ENCODE measurements at regions not wholly inside any gene's neighbourhood (a gene's known extent, or its start where the extent isn't known, plus 50 kb on each side); places are given as distances from the start of the nearest gene placed in this dataset.
"Not testable (repeated sequence)": the region's sequence is repeated elsewhere in the genome, so short reads cannot be mapped to it uniquely, and the experiment has no call there.

DNA sequence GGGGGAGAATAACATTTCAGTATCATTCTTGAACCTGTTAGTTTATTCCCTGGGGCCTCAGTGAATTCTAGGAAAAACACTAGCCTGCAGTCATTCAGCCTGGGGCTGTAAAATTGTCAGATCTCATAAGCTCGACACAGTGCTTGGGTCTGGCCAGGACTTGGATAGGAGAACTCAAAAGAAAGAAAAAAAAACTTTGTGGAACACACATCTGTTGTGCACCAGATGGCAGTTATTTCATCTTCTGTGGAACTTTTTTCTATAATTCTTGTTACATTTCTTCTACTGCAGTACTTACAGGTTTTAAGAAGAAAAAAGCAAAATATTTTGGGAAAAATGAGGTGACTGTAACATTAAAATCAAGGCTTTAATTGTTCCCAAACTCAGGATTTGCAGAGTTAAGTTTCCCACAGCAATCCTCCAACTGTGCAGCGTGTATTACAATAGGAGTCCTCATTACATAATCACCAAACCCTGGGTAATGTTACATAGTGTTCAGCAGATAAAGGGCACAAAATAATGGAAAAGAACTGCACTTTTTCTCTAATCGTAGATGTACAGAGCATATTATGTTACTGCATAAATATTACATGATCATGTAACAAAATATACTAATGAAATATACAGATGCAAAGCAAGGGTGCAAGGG is 531.1 kb upstream of the CITED2 start:
- DNase-seq (ENCODE audit: insufficient read length, low spot score) (no peak), FAIRE-seq (peak; percentile 73)

DNA sequence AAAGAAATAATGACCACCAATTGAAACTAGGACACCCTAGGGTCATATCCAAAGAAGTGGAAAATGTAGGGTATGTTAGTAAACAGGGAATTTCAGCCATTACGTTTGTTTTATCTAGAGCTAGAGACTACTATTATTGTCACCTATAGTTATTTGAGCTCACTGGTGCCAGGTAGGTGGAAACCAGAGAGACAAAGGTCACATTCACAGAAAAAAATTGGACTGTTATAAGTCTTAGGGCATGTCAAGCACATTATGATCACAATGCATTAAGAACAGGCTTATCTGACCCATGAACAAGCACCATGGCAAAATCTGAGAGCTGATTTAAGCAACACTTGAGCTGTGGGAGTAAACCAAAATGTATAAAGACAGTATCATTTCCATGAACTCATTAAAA is 530.1 kb upstream of the CITED2 start:
- no peak for FAIRE-seq
- DNase-seq (ENCODE audit: insufficient read length, low spot score): no peak

DNA sequence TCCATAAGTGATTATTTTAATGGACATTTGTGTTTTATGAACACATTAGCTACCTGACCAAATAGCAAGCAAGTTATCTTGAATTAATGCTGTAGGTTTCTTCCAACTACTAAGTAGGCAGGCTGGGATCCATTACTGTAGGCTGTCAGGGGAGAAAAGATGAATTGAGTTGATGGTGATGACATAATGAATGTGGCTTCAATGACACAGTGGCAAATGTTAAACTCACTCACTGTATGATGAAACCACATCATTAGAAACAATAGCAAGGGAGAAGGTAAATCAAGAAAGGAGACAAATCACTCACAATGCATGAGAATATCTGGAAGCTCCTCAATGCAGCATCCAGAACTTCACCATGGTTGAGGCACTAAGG is 529.7 kb upstream of the CITED2 start:
- FAIRE-seq (no peak), DNase-seq (ENCODE audit: insufficient read length, low spot score) (no peak)

DNA sequence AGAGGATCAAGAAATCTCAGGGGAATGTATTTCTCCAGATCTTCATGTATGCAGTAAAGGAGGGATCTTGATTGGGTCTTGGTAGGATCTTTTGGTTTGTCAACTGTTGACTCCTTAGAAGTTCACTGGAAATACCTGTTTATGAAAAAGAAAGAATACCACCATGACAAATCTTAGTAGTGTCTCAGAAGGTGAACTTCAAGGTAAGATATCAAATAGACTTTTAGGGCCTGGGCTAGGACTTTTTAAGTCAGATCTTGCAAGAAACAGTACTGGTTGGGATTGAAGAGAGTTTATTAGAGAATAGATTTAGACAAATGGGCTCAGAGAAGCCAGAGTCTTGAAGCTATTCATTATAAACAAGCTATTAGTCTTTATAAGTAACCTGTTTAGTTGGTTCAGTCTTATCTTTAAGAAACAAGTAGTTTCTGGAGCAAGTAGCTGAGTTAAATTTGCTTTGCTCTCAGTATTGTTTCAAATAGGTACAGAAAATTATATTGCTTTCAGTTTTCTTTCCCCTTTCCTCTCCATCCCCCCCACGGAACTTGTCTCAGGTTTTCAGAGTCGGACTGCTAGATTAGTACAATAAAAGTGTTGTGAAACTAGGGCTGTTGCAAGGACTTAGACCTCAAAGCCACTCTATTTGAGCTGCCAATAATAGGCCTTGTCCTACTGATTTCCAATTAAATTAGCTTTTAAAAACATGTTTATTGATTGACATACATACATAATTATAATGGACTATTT is 529.1 kb upstream of the CITED2 start:
- DNase-seq (ENCODE audit: insufficient read length, low spot score) (peak; percentile 26), FAIRE-seq (peak; percentile 95)

DNA sequence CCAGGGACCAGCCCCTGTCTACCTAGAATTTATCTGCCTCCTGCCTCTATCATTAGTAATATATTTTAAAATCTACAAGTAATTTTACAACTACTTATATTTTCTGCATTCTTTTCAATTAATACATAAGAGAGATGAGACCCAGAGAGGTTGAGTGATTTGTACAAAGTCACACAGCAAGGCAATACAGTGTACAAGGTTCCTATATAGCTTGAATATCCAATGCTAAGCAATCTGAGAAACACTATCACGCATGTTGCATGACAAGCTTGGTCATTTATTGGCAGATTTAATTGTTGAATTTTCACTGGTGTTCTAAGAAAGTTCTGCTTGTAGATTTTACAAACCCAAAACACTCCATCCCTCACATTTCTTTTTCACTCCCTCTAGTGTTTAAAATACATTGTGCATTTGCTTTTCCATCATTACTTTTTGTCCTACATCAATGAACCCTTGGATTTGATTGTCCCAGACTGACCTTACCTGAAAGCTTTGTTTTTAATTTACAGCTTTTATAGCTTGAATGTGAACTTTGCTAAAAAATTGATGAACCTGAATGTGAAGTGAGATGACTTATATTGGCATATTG is 520.9 kb upstream of the CITED2 start:
- no peak for DNase-seq (ENCODE audit: insufficient read length, low spot score)
- no peak for FAIRE-seq

DNA sequence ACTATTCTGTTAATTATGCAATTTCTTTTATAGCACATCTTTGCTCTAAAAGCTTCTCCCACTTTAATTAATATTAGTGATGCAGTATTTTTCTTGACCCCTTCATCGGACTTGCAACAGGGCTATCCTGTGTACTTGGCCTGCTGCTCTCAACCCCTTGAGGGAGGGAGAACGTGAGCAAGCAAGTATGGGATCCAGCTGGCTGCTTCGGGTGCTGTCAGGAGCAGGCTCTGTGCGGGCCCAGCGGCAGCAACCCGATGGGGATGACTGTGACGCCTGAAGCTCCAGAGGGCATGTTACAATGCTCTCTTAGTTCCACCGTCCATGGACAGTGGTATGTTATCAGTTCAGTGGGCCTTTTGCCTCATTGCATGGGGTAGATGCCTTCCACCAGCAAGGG is 519.8 kb upstream of the CITED2 start:
- DNase-seq (ENCODE audit: insufficient read length, low spot score) (no peak), FAIRE-seq (no peak)

DNA sequence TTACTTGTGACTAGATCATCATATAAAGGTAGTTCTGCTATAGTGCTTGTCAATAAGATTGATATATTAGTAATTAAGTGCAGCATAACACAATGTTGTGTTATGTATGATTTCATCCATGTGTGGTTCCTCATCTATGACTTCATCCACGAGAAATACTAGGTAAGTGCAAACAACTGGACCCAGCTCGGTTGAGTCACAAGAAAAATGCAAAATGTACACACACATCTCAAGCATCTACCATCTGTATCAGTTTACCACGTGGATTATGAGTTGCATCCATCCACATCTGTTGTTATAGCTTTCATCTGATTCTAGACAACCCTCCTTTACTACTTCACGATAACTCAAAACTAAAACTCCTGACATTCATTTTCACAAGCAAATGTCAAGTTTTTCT is 517.0 kb upstream of the CITED2 start:
- FAIRE-seq (no peak), DNase-seq (ENCODE audit: insufficient read length, low spot score) (no peak)

DNA sequence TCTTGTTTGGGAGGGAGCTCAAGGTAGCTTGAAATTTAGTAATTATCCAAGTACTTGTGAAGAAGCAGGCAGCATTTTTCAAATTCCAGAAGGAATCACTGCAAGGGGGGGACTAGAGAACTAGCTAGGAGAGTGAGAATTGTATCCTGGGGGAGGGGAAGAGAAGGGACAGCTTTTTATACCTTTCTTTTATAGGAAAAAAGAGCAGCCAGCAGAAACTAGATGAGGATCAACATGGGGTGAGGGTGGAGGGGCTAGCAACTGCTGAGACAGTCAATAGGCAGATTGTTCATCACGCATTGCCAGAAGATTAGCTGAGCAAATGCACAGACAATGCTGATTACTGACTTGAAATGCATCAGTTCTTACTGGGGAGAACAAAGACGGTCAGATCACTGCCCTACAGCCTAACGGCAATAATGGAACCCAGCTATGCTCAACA is 514.3 kb upstream of the CITED2 start:
- no peak for DNase-seq (ENCODE audit: insufficient read length, low spot score)
- no peak for FAIRE-seq

DNA sequence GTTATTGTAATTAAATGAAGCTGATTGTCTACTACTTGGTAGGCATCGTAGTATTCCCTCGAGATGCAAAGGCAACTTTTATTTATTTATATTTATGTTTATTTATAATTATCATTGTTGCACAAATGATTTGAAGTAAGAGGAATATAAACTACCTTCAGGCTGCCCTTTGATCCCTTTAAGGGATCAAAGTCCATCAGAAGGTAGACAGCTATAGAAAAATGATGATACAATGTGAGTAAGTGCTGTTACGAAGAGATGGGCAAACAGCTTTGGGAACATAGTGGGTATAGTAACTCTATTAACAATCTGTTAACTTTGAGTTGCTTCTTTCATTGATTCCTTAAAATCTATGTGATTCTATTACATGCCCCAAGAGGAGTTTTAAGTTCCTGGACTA is 512.8 kb upstream of the CITED2 start:
- FAIRE-seq: no peak
- no peak for DNase-seq (ENCODE audit: insufficient read length, low spot score)

DNA sequence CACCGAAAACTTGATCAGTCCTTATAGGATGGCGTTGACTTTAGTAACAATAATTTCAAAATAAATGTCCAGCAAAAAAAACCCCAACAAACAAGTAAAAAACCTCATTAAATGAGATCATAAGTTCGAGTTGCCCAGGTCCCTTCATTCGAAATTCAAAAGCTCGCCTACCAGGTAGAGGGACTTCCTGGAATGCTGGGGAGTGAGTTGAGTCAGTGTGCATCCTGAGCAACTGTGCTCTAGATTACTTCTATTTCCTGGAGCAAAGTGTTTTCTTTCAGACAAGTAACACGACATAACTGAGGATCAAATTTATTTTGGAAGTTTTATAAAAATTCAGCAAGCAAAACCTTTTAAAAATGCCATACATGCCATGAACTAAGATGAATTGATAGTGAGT is 511.9 kb upstream of the CITED2 start:
- DNase-seq (ENCODE audit: insufficient read length, low spot score) (no peak), FAIRE-seq (no peak)

DNA sequence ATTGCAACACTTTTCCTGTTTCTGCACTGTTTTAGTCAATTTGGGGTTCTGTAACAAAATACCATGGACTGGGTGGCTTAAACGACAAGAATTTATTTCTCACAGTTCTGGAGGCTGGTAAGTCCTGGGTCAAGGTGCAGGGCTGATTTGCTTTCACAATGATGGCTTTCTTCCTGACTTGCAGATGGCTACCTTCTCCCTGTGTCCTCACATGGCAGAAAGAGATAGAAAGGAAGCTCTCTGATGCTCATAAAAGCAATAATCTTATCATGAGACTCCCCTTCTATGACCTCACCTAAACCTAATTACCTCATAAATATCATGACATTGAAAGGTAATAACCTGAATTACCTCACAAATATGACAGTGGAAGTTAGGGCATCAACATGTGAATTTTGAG is 511.5 kb upstream of the CITED2 start:
- DNase-seq (ENCODE audit: insufficient read length, low spot score) (no peak), FAIRE-seq (no peak)

DNA sequence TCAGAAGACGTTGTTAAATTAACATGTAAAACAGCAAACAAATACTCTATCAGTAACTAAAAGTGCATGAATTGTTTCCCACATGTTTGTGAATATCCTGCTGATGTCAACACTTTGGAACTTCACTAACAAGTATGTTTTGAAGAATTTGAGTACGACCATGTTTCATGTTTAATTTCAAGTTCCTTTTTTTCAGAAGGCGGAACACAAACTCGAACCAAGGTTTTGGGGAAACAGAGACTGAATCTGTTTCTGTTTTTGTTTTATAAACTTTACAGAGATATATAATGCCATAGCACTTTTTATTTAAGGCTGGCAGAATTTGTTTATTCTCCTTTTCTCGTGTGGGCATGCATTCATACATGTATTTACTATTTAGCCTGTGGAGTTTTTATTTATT is 509.3 kb upstream of the CITED2 start:
- FAIRE-seq: peak; percentile 63
- DNase-seq (ENCODE audit: insufficient read length, low spot score): no peak

DNA sequence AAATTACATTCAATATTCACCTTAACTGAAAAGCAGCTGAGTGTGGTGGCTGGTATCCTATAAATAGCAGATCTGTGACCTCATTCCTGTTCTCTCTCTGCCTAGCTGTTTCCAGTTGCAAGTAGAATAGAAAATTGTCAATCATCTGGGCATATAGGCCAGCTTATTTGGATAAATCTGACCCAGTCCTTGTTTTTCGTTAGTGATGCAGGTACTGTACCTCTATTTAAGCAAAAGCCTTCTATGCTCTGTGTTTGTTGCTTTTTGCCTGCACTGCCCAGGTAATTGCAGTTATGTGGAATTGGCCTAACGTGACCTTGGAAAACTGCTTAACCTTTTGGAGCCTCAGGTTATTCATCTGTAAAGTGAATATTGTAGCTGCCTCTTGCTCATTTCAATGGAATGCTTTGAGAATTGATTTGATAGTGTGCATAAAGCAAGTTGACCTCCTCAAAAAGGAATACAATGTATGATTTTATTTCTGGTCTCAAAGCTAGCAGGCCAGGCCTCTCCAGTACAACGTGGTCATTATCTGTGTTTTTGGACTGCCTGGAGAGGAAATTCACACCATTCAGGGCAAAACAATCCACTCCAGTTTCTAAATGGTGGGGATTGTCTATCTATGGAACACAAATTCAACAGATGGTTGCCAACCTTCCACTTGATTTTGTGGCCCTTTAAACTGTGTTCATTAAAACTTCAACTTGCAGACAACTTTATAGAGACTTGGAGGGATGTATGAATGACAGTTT is 508.7 kb upstream of the CITED2 start:
- FAIRE-seq (peak; percentile 71), DNase-seq (ENCODE audit: insufficient read length, low spot score) (no peak)

DNA sequence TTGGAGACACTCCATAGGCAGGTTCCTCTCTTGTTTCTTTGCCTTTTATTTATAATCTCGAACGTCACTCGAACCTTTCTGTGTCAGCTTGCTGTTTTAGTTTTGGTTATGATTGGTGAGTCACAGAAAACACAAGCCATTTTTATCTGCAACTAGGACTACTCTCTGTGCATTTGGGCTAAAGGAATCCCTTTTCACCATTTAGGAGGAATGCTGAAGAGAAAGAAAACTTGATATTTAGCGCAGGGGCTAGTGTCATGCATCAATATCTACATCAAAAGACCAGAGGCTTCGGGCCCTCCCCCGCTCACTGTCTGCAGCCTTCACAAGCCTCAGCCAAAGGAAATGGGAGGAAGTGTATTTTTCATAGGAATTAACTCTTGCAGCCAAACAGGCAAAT is 507.8 kb upstream of the CITED2 start:
- DNase-seq (ENCODE audit: insufficient read length, low spot score): no peak
- peak; percentile 45 for FAIRE-seq

DNA sequence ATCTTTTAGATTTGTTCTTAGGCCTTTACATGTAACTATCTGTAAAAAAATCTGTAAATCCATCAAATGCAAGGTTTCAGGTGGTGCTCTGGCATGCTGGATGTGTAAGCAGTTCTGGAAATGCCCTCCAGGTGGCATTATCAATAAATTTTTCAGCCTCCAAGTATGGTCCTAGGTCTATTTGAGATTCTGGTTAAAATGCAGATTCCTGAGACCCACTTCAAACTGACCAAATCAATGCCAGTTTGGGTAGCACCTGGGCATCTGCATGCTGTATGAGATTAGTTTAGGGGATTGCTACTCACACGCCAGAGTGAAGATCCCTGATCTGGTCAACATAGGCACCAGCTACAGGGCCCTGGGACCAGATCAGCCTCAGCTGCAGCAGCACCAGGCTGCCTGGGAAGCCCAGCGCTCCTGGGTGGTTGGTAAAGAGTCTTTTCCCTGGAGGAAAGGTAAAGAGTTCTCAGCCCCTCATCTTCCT is 507.3 kb upstream of the CITED2 start:
- peak; percentile 17 for DNase-seq (ENCODE audit: insufficient read length, low spot score)
- peak; percentile 57 for FAIRE-seq

DNA sequence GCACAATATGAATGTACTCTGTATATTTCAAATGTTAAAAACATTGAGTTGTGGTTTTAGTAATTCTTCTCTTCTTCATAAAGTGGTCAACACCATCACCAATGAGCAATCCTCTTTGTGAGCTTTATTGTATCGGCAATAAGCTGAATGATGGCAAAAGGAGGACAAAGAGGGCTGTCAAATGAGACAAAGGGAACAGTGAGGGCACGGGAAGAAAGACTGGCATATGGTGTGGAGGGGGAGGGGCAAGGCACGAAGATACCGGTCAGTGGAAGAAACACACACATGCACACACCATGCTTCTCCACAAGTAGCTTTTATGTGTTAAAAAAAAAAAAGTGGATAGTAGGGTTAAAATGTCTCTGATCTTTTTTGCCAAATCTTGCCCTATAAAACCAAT is 506.8 kb upstream of the CITED2 start:
- DNase-seq (ENCODE audit: insufficient read length, low spot score) (no peak), FAIRE-seq (no peak)

DNA sequence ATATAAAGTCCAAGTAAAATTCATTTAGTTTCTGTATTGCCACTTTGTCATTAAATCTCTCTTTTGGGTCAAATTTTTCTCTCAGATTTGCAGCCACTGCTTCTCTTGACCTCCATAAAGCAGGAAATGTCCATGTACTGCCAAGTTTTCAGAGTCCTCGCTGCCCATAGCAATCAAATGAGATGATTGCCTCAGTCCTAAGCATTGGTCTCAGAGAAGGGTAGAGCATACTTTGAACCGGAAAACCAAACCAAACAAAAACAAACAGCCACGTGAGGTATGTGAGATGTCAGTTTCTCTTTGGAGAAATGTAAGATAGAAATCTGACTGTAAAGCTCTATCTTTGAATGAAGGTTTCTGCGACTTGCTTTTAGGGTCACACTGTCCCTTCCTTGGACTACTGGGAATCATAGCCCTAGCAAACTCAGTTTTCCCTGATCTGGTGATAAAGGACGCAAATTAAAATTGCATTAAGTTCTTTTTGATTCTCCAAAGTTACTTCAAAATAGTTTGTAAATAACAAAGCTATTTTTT is 505.4 kb upstream of the CITED2 start:
- DNase-seq (ENCODE audit: insufficient read length, low spot score) (no peak), FAIRE-seq (no peak)

DNA sequence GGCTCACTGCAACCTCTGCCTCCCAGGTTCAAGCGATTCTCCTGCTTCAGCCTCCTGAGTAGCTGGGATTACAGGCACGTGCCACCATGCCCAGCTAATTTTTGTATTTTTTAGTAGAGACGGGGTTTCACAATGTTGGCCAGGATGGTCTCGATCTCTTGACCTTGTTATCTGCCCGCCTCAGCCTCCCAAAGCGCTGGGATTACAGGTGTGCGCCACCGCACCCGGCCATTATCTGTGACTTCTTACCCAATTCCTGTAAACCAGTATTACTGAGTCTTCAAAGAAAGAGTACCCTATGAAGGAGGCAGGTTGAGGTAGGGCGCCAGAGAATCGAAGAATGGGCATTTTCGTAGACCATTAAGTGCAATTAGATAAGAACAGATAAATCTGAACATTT is 504.8 kb upstream of the CITED2 start:
- not testable (repeated sequence) for DNase-seq (ENCODE audit: insufficient read length, low spot score); FAIRE-seq

DNA sequence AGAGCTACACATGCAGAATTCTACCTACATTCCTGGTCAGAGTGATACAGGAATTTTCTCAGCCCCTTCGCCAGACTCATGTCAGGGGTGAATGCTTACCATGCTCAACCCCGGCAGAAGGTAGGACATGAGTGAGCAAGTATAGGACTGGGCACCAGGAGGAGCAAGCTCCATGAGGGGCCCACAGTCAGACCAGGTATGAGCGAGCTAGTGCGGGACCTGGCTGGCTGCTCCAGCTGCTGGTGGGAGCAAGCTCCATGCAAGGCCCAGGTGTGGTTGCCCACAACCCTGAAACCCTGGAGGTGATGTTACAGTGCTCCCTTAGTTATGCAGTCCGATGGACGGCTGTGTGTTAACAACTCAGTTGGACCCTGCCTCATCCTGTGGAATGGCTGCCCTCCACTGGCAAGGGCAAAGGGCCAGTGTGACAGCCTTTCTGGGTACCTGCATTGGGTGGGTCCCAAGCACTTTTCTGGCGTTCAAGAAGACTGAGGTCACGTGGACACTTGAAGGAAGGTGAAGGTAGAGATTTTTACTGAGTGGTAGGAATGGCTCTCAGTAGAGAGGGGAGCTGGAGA is 503.5 kb upstream of the CITED2 start:
- DNase-seq (ENCODE audit: insufficient read length, low spot score): no peak
- FAIRE-seq: no peak

DNA sequence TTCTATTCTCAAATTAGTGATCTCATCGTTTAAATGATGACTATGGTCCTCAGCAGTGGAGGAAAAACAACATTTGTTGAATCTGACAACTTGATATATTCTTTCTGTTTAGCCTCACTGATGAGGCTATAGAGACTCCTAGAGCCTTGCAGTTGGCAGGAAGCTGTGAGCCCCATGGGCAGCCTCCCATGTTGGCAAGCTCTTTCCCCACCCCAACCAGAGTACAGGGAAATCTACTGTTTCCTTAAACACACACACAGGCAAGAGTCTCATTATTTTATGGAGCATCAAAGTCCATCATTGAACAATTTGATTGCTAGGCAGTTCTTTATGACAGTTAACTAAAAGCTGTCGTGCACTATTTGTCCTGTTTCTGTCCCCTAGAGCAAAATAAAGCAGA is 498.2 kb upstream of the CITED2 start:
- DNase-seq (ENCODE audit: insufficient read length, low spot score) (no peak), FAIRE-seq (no peak)
